PFSK-1 (cell line): ENCODE measurements at regions not wholly inside any gene's neighbourhood (a gene's known extent, or its start where the extent isn't known, plus 50 kb on each side); places are given as distances from the start of the nearest gene placed in this dataset.

Experiments used
- FOXP2 ChIP-seq: optimal IDR thresholded peaks from 2 replicates; pipeline ENCODE3; 2011; ENCODE audit warnings: borderline replicate concordance, control low read depth, inconsistent platforms; ENCODE audit not compliant: insufficient read depth; ENCODE audit errors: extremely low read length, extremely low read depth
- POLR2AphosphoS5 ChIP-seq: IDR thresholded peaks from 2 replicates; pipeline ENCODE4 v1.6.1; 2012; ENCODE audit warnings: low read depth, mild to moderate bottlenecking, control low read depth, low read length, moderate library complexity
- SIN3A ChIP-seq: IDR thresholded peaks from 2 replicates; pipeline ENCODE4 v1.6.1; 2012; ENCODE audit warnings: mild to moderate bottlenecking, low read length, moderate library complexity, borderline replicate concordance; ENCODE audit not compliant: insufficient read depth
- TAF1 ChIP-seq: IDR thresholded peaks from 2 replicates; pipeline ENCODE4 v1.6.1; 2012; ENCODE audit warnings: low read length, control low read depth, borderline replicate concordance; ENCODE audit not compliant: insufficient read depth
- TF ChIP-seq, protein P1 (sequence below), 2 experiments: IDR thresholded peaks; 2 replicates each; pipeline versions ENCODE4 v1.6.1 to v1.8.0; 2011 to 2012; ENCODE audit warnings: low read depth in 2 of 2, low read length in 2 of 2, control low read depth in 1 of 2, inconsistent platforms in 1 of 2, mild to moderate bottlenecking in 1 of 2, moderate library complexity in 1 of 2; ENCODE audit not compliant: insufficient read depth in 1 of 2

DNA sequence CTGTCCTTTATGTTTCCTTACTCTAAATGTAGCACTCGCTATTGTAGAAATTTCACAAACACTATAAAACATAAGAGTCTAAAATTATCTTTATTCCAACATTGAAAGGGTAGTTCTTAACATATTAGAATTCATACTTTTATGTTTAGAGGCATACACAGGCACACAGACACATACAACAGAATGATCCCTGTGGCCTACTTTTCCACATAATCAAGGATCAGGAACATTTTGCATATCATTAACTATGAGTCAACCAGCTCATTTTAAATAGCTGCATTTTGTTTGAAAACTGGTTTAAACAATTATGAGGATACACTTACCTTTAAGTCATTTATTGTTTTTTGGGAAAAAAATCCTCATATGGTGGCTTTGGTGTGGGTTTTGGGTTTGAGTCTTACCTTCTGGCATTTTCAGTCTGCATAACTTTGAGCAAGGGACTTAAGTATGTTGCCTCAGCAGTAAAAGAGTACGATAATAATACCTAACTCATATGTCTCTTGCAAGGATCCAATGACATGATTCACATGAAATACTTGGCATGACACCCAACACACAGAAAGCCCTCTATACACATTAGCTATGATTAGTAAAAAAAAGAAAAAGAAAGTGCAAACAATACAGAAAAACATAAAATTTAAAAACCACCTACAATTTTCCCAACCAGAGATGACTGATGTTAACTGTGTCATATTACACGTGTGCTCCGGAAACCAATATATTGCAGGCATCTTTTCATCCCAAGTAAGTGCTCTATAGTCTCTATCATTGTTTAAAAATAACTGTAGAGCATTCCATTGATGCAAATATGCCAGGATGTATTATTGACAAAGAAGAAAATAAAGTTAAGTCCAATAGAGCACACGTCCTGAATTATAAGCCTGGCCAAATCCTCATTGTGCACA, 213.1 kb upstream of the ADAMTS9 start:
- TF ChIP-seq, protein P1, sequence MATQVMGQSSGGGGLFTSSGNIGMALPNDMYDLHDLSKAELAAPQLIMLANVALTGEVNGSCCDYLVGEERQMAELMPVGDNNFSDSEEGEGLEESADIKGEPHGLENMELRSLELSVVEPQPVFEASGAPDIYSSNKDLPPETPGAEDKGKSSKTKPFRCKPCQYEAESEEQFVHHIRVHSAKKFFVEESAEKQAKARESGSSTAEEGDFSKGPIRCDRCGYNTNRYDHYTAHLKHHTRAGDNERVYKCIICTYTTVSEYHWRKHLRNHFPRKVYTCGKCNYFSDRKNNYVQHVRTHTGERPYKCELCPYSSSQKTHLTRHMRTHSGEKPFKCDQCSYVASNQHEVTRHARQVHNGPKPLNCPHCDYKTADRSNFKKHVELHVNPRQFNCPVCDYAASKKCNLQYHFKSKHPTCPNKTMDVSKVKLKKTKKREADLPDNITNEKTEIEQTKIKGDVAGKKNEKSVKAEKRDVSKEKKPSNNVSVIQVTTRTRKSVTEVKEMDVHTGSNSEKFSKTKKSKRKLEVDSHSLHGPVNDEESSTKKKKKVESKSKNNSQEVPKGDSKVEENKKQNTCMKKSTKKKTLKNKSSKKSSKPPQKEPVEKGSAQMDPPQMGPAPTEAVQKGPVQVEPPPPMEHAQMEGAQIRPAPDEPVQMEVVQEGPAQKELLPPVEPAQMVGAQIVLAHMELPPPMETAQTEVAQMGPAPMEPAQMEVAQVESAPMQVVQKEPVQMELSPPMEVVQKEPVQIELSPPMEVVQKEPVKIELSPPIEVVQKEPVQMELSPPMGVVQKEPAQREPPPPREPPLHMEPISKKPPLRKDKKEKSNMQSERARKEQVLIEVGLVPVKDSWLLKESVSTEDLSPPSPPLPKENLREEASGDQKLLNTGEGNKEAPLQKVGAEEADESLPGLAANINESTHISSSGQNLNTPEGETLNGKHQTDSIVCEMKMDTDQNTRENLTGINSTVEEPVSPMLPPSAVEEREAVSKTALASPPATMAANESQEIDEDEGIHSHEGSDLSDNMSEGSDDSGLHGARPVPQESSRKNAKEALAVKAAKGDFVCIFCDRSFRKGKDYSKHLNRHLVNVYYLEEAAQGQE (IDR thresholded peaks at IDR 0.05; ENCODE audit: insufficient read depth in 1 of 2, low read depth in 2 of 2, low read length in 2 of 2), result no peak
- no peak for TF ChIP-seq POLR2AphosphoS5
- no peak for TF ChIP-seq SIN3A
- TF ChIP-seq TAF1, result no peak
- no peak for TF ChIP-seq FOXP2

DNA sequence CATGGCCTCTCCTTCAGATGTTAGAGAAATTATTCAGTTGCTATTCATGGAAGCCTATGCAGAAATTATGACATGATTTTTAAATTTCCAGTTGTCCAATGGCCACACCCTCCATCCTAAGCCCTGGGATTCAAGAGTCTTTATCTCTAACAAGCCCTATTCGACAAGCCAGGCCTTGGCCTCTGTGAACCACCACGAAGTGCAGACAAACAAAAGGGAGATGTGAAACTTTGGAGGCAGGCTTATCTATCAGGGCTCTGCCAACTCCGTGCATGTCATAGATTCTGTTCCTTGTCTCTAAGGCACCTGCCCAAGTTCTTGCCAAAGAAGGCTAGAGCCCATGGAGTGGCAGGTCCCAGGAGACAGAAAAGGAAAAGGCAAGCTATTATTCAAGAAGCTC, 212.4 kb upstream of the ADAMTS9 start:
- TF ChIP-seq, protein P1 (IDR thresholded peaks at IDR 0.05; ENCODE audit: insufficient read depth in 1 of 2, low read depth in 2 of 2, low read length in 2 of 2), result no peak
- TF ChIP-seq SIN3A (no peak), TAF1 (no peak), FOXP2 (no peak), POLR2AphosphoS5 (no peak)

DNA sequence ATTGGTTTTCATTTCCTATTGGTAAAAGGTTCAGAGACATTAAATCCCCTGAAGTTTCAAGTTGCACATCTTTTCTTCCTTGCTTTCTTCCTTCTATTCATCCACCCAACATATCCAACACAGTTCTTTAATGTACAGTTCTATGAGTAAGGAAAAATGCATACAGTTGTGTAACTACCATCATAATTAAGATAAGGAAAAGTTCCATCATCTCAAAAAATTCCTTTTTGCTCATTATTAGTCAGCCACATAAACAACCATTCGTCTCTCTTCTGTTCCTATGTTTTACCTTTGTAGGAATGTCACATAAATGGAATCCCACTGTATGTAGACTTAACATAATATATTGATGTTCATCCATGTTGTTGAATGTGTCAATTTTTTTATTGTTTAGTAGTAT, 211.1 kb upstream of the ADAMTS9 start:
- TF ChIP-seq, protein P1 (IDR thresholded peaks at IDR 0.05; ENCODE audit: insufficient read depth in 1 of 2, low read depth in 2 of 2, low read length in 2 of 2), result no peak
- no peak for TF ChIP-seq TAF1
- no peak for TF ChIP-seq SIN3A
- no peak for TF ChIP-seq FOXP2
- no peak for TF ChIP-seq POLR2AphosphoS5

DNA sequence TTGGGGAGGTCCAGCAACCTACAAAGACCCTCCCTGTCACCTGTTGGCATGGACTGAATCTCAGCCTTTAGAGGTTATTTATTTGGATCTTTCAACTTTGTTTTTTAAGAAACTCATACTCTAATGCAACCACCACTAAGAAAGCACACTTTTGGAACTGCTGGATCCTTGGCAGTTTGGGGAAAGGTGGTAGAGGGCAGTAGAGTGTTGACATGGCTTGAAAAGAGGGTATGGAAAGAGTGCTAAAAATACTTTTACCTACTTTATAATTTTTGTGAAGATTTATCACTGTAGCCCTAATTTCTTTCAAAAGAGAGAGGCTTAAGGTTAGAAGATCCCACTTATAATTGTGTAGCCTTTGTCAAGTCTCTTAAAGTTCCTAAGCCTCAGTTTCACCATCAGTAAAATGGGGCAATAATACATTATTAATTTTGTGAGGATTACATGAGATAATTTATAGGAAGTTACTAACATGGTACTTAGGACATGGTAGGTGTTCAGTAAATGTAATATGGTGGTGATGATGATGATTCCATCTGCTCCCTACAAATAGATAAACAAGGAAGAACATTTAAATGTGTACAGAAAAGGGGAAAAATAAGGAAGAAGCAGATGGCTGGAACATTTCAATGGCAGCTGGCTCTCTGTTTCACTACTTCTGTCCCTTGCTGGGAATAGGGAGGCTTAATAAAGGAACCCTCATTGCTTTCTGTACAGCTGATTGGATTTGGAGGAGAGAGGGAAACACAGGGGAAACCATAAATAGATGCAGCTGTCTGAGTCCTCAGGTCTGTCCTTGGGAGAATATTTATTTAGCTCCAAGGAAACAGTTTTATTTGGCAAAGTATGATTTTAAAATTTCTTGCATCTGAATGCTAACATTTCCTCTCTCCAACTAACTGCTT, 208.4 kb upstream of the ADAMTS9 start:
- TF ChIP-seq POLR2AphosphoS5, result no peak
- no peak for TF ChIP-seq FOXP2
- TF ChIP-seq, protein P1 (IDR thresholded peaks at IDR 0.05; ENCODE audit: insufficient read depth in 1 of 2, low read depth in 2 of 2, low read length in 2 of 2), result no peak
- no peak for TF ChIP-seq TAF1
- TF ChIP-seq SIN3A, result no peak
